HepG2 (cell line): ENCODE measurements at regions not wholly inside any gene's neighbourhood (a gene's known extent, or its start where the extent isn't known, plus 50 kb on each side); places are given as distances from the start of the nearest gene placed in this dataset.

Experiments used
- ATAC-seq: fragments of 200-7000 bp; cut with Tn5 transposase; 3 replicates; pipeline ENCODE4 v1.9.1; 2020; ENCODE audit warnings: mild to moderate bottlenecking, moderate library complexity
- BruUV-seq: library from RNA; stranded (reverse); fragments of 400-500 nt; replicated peaks from 2 replicates; lab custom pipeline; 2021; lab: Mats Ljungman, UMichigan
- CTCF ChIA-PET: fragments of 300-600 bp; formaldehyde crosslinking; extraction: SDS; loops from one replicate; lab custom pipeline; 2021; ENCODE audit warnings: low total read pairs, inconsistent platforms, low intra/inter-chr PET ratio; lab: Yijun Ruan, JAX
- POLR2A ChIA-PET: fragments of 350-600 bp; sonication (Branson Sonifier 250); formaldehyde crosslinking; loops from one replicate; lab custom pipeline; 2020; ENCODE audit warnings: antibody characterized with exemption, inconsistent platforms; lab: Yijun Ruan, JAX
- DNase-seq: peaks from one replicate; pipeline ENCODE4 v3.0.0-alpha.2; 2015; ENCODE audit warnings: low spot score
- FAIRE-seq: peaks from 3 replicates; lab custom pipeline; 2011; peaks lifted over from hg19 to GRCh38; lab: Jason Lieb, UNC
- H2AFZ ChIP-seq: one replicate; pipeline ENCODE4 v1.6.1; 2011; ENCODE audit warnings: low read length, inconsistent platforms
- H3K27ac ChIP-seq: fragments of 300-600 bp; 3 replicates; pipeline ENCODE4 v1.8.0; 2011; ENCODE audit warnings: mixed run types, mild to moderate bottlenecking, mixed read lengths, low read length, inconsistent platforms; ENCODE audit not compliant: insufficient read depth; ENCODE audit errors: extremely low read length
- H3K27me3 ChIP-seq, 2 experiments: fragments of 200-600 bp in 1 of 2; 2 replicates in 1 of 2; 3 replicates in 1 of 2; pipeline versions ENCODE4 v1.6.0 to v1.8.0; 2011; ENCODE audit warnings: low read length in 2 of 2, mild to moderate bottlenecking in 2 of 2, moderate library complexity in 2 of 2, inconsistent platforms in 1 of 2; ENCODE audit not compliant: insufficient read depth in 2 of 2, control insufficient read depth in 1 of 2
- H3K36me3 ChIP-seq, 2 experiments: fragments of 200-600 bp in 1 of 2; replicated peaks in 1 of 2; 2 replicates in 1 of 2; 3 replicates in 1 of 2; pipeline versions ENCODE4 v1.5.1 to v1.8.0; 2011; ENCODE audit warnings: low read length in 2 of 2, inconsistent platforms in 1 of 2; ENCODE audit not compliant: insufficient read depth in 2 of 2, control insufficient read depth in 1 of 2
- H3K4me1 ChIP-seq: 2 replicates; pipeline ENCODE4 v1.5.1; 2012; ENCODE audit warnings: low read length, inconsistent platforms; ENCODE audit not compliant: insufficient read depth
- H3K4me2 ChIP-seq: 2 replicates; pipeline ENCODE4 v1.6.0; 2011; ENCODE audit warnings: low read depth, low read length, inconsistent platforms
- H3K4me3 ChIP-seq, 3 experiments: fragments of 200-600 bp in 1 of 3; sonication (generic), shearing (Covaris generic) in 1 of 3; replicated peaks in 1 of 3; 2 replicates each; pipeline ENCODE4 v1.5.1; 2011 to 2016; ENCODE audit warnings: low read length in 3 of 3, inconsistent platforms in 2 of 3, low read depth in 2 of 3, mild to moderate bottlenecking in 2 of 3, control low read depth in 1 of 3, mixed read lengths in 1 of 3; ENCODE audit not compliant: insufficient read depth in 1 of 3
- H3K79me2 ChIP-seq: one replicate; pipeline ENCODE4 v1.6.1; 2011; ENCODE audit warnings: low read length, inconsistent platforms; ENCODE audit not compliant: insufficient read depth
- H3K9ac ChIP-seq: 2 replicates; pipeline ENCODE4 v1.6.0; 2011; ENCODE audit warnings: mild to moderate bottlenecking, low read depth, low read length, inconsistent platforms; ENCODE audit not compliant: insufficient read depth
- H3K9me3 ChIP-seq: 2 replicates; pipeline ENCODE4 v1.5.1; 2012; ENCODE audit warnings: mild to moderate bottlenecking, low read length
- H4K20me1 ChIP-seq: 2 replicates; pipeline ENCODE4 v1.6.0; 2011; ENCODE audit warnings: inconsistent platforms, mild to moderate bottlenecking, low read length, moderate library complexity; ENCODE audit not compliant: insufficient read depth
- EZH2 ChIP-seq: conservative IDR thresholded peaks from 2 replicates; pipeline ENCODE4 v1.6.1; 2012; ENCODE audit warnings: mild to moderate bottlenecking, low read depth, low read length, moderate library complexity
- FOXJ3 ChIP-seq: sonication (generic); formaldehyde crosslinking; IDR thresholded peaks from 2 replicates; pipeline ENCODE4 v1.4.0; 2020; ENCODE audit warnings: missing genetic modification reagents, mild to moderate bottlenecking, borderline replicate concordance
- KIAA2018 ChIP-seq: sonication (generic); formaldehyde crosslinking; IDR thresholded peaks from 2 replicates; pipeline ENCODE4 v1.5.0; 2020; ENCODE audit warnings: mild to moderate bottlenecking, missing genetic modification reagents, borderline replicate concordance
- MEF2D ChIP-seq: sonication (generic); formaldehyde crosslinking; IDR thresholded peaks from 2 replicates; pipeline ENCODE4 v1.5.1; 2020; ENCODE audit warnings: mild to moderate bottlenecking, missing genetic modification reagents
- NRL ChIP-seq: sonication (generic); formaldehyde crosslinking; IDR thresholded peaks from 2 replicates; pipeline ENCODE4 v1.5.0; 2020; ENCODE audit warnings: missing genetic modification reagents, mild to moderate bottlenecking, moderate library complexity, borderline replicate concordance
- POGK ChIP-seq: sonication (generic); formaldehyde crosslinking; conservative IDR thresholded peaks from 2 replicates; pipeline ENCODE4 v1.8.0; 2022; ENCODE audit warnings: mild to moderate bottlenecking, moderate library complexity, missing genetic modification reagents
- U2AF1 ChIP-seq: fragments of 200-400 bp; formaldehyde crosslinking; optimal IDR thresholded peaks from 2 replicates; pipeline ENCODE3; 2017; ENCODE audit warnings: mild to moderate bottlenecking, low read depth, low read length
- ZFP41 ChIP-seq: sonication (generic); formaldehyde crosslinking; IDR thresholded peaks from 2 replicates; pipeline ENCODE4 v1.4.0; 2020; ENCODE audit warnings: mild to moderate bottlenecking, missing genetic modification reagents, borderline replicate concordance
- ZFY ChIP-seq: sonication (generic); formaldehyde crosslinking; IDR thresholded peaks from 2 replicates; pipeline ENCODE4 v1.4.0; 2020; ENCODE audit warnings: missing genetic modification reagents
- ZNF275 ChIP-seq: sonication (generic); formaldehyde crosslinking; IDR thresholded peaks from 2 replicates; pipeline ENCODE4 v1.8.0; 2022; ENCODE audit warnings: missing genetic modification reagents, mild to moderate bottlenecking, inconsistent platforms, borderline replicate concordance
- ZNF644 ChIP-seq: IDR thresholded peaks from 2 replicates; pipeline ENCODE4 v1.6.1; 2016; ENCODE audit warnings: low read depth
- ZNF704 ChIP-seq: sonication (generic); formaldehyde crosslinking; IDR thresholded peaks from 2 replicates; pipeline ENCODE4 v1.8.1; 2023; ENCODE audit warnings: mild to moderate bottlenecking, inconsistent platforms, moderate library complexity, missing genetic modification reagents, borderline replicate concordance
- ZNF766 ChIP-seq: sonication (generic); formaldehyde crosslinking; IDR thresholded peaks from 2 replicates; pipeline ENCODE4 v1.5.0; 2020; ENCODE audit warnings: missing genetic modification reagents, borderline replicate concordance
- WGBS: methylation state at CpG from one replicate; pipeline ENCODE4 v1.1.6; 2017; ENCODE audit warnings: low lambda C conversion rate; 5-methylcytosine and 5-hydroxymethylcytosine counted together
- in situ Hi-C: cut with HindIII; loops from 2 replicates; pipeline ENCODE4 v1.10.0; 2017; ENCODE audit warnings: low pct_unique_long_range_greater_than_20kb; ENCODE audit not compliant: extremely low pct_ligation_motif_present
- intact Hi-C: fragments of 100-400 bp; cut with micrococcal nuclease; formaldehyde crosslinking; loops from one replicate; pipeline ENCODE4 v1.10.0; 2022; ENCODE audit not compliant: unreplicated experiment

GRCh38 chr2:60695793-60696192 is 60.3 kb upstream of the PAPOLG start:
- no peak overlapping the region for H3K9ac ChIP-seq
- no peaks in the 10 kb centered on the region for H3K4me1 ChIP-seq
- H3K79me2 ChIP-seq: no peaks in the 10 kb centered on the region
- in situ Hi-C loops: no loop called here
- peaks cover 0 to 11% of the 10 kb centered on the region in 2 experiments; a peak in 2 of 5 replicates for H3K27me3 ChIP-seq
- ChIA-PET POLR2A (no interaction called here), CTCF (no interaction called here)
- no peaks in the 10 kb centered on the region; the same call in 1 of the 2 replicates for H4K20me1 ChIP-seq
- no peak overlapping the region for H3K27ac ChIP-seq
- no peaks in the 10 kb centered on the region for H3K36me3 ChIP-seq
- DNase-seq (no peak), FAIRE-seq (no peak), ATAC-seq (no peak)
- WGBS: 17% methylated on average over 4 of the region's 4 CpGs
- no peak overlapping the region for H2AFZ ChIP-seq
- H3K9me3 ChIP-seq: no peaks in the 10 kb centered on the region
- intact Hi-C loops: no loop called here
- BruUV-seq: no TSS peak
- no peak overlapping the region for H3K4me2 ChIP-seq
- no peak overlapping the region for H3K4me3 ChIP-seq
- no peak for TF ChIP-seq ZNF644
- no peak for TF ChIP-seq ZNF704 (CRISPR knock-in tag)
- TF ChIP-seq FOXJ3 (CRISPR knock-in tag): no peak
- no peak for TF ChIP-seq POGK
- no peak for TF ChIP-seq ZNF275 (CRISPR knock-in tag)
- TF ChIP-seq KIAA2018 (CRISPR knock-in tag): no peak
- TF ChIP-seq U2AF1: no peak
- no peak for TF ChIP-seq MEF2D (CRISPR knock-in tag)
- TF ChIP-seq ZFY (CRISPR knock-in tag): no peak
- TF ChIP-seq ZFP41 (CRISPR knock-in tag): no peak
- TF ChIP-seq ZNF766 (CRISPR knock-in tag): no peak
- no peak for TF ChIP-seq EZH2
- no peak for TF ChIP-seq NRL (CRISPR knock-in tag)
